ENCODE measurements at regions not wholly inside any gene's neighbourhood (a gene's known extent, or its start where the extent isn't known, plus 50 kb on each side); places are given as distances from the start of the nearest gene placed in this dataset.
A peak's percentile ranks its signal among the peaks of the same experiment; 100 is the strongest.
"Not testable (repeated sequence)": the region's sequence is repeated elsewhere in the genome, so short reads cannot be mapped to it uniquely, and the experiment has no call there.

GRCh38 chr12:68984796-68985573 lies 52.0 kb upstream of the CPM start:
- DNase-seq (no peak), ATAC-seq (no peak)
- intact Hi-C loops (cut with DNase I, micrococcal nuclease) = no loop called here

DNA sequence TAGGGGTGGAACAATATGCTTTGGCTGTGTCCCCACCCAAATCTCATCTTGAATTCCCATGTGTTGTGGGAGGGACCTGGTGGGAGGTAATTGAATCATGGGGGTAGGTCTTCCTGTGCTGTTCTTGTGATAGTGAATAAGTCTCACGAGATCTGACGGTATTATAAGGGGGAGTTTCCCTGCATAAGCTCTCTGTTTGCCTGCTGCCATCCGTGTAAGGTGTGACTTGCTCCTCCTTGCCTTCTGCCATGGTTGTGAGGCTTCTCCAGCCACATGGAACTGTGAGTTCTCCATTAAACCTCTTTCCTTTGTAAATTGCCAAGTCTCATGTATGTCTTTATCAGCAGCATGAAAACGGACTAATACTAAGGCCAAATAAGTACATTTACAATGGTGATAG lies 64.6 kb upstream of the CPM start:
- DNase-seq; ATAC-seq; intact Hi-C loops (cut with DNase I, micrococcal nuclease): not testable (repeated sequence)

DNA sequence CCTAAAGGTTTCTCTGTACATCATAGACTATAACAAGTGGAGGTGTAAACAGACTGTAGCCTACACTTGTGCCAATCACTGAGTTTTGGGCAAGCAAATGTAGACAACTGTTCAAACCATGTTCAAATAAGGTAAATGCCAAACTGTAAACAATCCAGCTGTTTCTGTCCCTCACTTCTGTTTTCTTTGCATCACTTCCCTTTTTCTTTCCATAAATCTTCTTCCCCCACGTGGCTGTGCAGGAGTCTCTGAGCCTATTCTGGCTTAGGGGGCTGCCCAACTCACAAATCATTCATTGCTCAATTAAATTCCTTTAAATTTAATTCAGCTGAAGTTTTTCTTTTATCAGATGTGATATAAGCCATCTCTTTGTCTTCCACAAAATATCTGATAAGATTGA lies 65.1 kb upstream of the CPM start:
- intact Hi-C loops (cut with DNase I, micrococcal nuclease) = no loop called here
- no peak for ATAC-seq
- no peak for DNase-seq

DNA sequence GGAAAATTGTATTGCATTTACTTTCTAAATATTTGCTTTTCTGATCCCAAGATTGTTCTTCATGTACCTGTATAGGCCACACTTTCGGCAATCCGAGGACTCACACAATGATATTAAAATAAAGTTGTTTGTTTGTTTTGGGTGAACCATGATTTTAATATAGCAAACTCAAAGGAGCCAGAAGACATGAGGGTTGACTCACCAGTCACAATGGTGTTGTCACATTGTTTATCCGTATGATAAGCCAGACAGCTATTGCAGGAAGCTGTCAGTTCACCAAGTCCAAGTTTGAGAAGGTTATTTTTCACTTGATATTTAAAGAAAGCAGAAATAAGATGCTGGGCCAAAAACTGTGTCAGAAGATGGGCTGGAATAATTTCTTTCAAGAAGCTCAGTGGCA lies 67.1 kb upstream of the CPM start:
- no peak for DNase-seq
- ATAC-seq = no peak
- intact Hi-C loops (cut with DNase I, micrococcal nuclease) = no loop called here

- intact Hi-C loops (cut with DNase I, micrococcal nuclease) = no loop called here
- DNase-seq = no peak
- ATAC-seq = no peak
Measured at GRCh38 chr12:69000540-69001243, 67.7 kb upstream of the CPM start.

GRCh38 chr12:69001251-69001650 lies 68.3 kb upstream of the CPM start:
- ATAC-seq (no peak), DNase-seq (no peak)
- intact Hi-C loops (cut with DNase I, micrococcal nuclease) = no loop called here

DNA sequence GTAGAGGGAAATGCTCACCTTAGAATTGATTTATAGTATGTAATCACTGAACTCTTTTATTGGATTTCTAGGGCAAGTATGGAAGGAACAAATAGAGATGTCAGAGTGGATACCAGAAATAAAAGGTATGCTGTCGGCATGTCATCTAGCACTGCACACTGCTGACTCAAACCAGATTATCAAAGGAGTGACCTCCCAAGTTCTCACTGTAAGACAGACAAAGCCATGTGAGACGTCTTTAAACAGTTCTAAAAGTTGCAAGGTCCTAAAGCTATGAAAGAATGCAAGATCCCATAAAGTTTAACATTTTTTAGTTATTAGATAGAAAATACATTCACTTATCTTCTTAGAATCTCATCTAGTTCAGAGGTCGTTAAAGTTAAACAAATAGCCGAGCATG lies 70.0 kb upstream of the CPM start:
- DNase-seq (no peak), ATAC-seq (peak; percentile 65)
- intact Hi-C loops (cut with DNase I, micrococcal nuclease) = no loop called here

- no peak for DNase-seq
- intact Hi-C loops (cut with DNase I, micrococcal nuclease) = no loop called here
- ATAC-seq = no peak
Measured at GRCh38 chr12:69003991-69004390, 71.0 kb upstream of the CPM start.

GRCh38 chr12:69007101-69007854 lies 74.3 kb upstream of the CPM start:
- DNase-seq = peak; percentile 28 to 38
- peak; percentile 41 for ATAC-seq
- intact Hi-C loops (cut with DNase I, micrococcal nuclease) = no loop called here

DNA sequence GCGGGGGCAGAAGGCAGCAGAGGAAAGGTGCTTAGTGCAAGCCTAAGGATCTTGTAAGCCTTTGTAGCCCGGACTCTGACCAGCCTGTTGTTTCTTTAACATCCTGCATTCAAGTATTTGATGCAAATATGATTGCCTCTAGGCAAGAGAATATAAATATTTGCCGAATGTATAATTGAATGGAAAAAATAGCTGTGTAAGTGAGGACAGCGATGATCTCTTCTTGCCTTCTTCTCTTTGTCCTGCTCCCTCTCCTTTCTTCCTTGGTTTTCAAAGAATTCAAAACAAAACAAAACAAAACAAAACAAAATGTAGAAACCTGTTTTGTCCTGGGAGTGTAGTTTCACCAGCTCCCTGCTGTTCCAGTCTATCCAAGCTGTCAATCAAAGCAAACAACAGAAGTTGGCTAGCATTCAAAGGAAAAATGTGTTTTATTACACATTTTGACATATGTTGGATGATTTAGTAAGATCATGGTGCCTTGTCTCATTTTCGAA lies 74.9 kb upstream of the CPM start:
- intact Hi-C loops (cut with DNase I, micrococcal nuclease) = no loop called here
- ATAC-seq (peak; percentile 25), DNase-seq (peak in 1 of 2 donors; percentile 17)

- ATAC-seq (no peak), DNase-seq (no peak)
- intact Hi-C loops (cut with DNase I, micrococcal nuclease) = no loop called here
Measured at GRCh38 chr12:69008520-69008919, 75.5 kb upstream of the CPM start.

GRCh38 chr12:69014047-69014446 lies 81.1 kb upstream of the CPM start:
- peak; percentile 85 for ATAC-seq
- intact Hi-C loops (cut with DNase I, micrococcal nuclease) = no loop called here
- DNase-seq = no peak

DNA sequence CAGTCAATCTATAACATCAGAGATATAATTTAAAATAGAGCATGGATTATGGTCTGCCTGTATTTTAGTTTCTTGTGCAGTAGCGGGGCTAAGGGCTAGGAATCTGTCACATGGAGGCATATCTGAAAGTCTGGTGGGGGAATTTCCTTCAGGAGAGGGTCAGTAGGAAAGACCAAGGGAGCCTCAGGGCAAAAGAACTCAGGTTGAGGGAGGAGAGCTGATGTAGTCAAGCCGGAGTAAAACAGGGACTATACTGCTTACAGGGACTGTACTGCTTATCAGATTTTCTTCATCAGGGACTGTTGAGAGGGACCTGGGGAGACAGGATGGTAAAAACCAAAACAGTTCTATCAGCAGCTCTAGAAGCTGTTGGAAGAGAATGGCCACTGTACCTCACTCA lies 82.0 kb upstream of the CPM start:
- no peak for ATAC-seq
- intact Hi-C loops (cut with DNase I, micrococcal nuclease) = no loop called here
- DNase-seq = no peak

- intact Hi-C loops (cut with DNase I, micrococcal nuclease) = no loop called here
- no peak for ATAC-seq
- DNase-seq = no peak
Measured at GRCh38 chr12:69015831-69016230, 82.9 kb upstream of the CPM start.

- no peak for ATAC-seq
- intact Hi-C loops (cut with DNase I, micrococcal nuclease) = no loop called here
- no peak for DNase-seq
Measured at GRCh38 chr12:69019082-69019481, 86.1 kb upstream of the CPM start.

DNA sequence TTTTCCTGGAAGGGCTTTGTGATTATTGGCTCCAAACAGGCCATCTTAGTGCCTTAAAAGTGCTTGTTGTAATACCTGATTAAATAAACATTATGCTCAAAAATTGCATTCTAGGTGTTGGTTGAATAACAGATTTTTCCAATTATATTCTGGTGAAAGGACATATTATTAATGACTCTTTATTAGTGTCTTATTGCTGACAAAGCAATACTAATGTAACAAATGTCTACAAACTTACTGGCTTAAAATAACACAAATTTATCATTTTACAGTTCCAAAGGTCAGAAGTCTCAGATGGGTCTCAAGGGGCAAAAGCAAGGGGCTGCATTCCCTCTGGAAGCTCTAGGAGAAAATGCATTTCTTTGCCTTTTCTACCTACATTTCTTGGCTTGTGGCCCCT lies 86.9 kb upstream of the CPM start:
- no peak for DNase-seq
- ATAC-seq = no peak
- intact Hi-C loops (cut with DNase I, micrococcal nuclease) = no loop called here

GRCh38 chr12:69022674-69023073 lies 89.7 kb upstream of the CPM start:
- ATAC-seq (no peak), DNase-seq (no peak)
- intact Hi-C loops (cut with DNase I, micrococcal nuclease) = no loop called here

DNA sequence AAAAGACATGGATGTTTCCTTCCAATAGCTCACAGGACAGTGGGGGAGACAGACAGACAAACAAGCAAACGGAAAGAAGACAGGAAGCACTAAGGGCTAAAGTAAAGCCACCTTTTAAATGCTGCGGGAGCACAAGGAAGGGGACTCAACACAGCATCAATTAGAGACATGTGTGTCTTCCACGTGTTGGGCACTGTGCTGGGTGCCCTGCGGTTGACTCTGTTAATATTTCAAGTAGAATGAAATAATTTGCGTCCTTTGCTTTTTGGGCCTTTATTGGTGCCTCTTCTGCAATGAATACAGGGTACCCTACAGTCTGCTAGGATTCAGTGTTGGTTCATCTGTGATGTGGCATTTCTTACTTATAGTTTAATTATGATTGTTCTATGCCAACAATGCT lies 90.9 kb upstream of the CPM start:
- no peak for DNase-seq
- intact Hi-C loops (cut with DNase I, micrococcal nuclease) = no loop called here
- no peak for ATAC-seq

DNA sequence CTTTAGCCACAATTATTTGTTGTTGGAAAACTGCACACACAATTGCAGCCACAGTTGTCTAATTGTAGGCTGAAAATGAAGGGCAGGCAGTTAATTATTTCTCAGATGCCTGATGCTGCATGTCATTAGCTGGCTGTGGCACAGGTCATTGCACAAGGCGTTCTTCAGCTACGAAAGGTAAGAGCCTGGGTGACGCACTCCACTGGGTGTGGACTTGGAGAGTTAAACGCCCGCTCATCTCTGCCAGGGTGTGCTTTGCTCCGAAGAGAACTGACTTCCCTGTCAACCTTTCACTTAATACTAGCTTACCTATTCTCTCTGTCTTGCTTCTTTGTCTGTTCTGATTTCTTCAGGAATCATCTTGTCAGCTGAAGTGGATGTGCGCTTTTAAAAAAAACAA lies 91.4 kb upstream of the CPM start:
- ATAC-seq = peak; percentile 99
- peak; percentile 88 to 94 for DNase-seq
- intact Hi-C loops (cut with DNase I, micrococcal nuclease) = no loop called here

- ATAC-seq = peak; percentile 2
- intact Hi-C loops (cut with DNase I, micrococcal nuclease) = no loop called here
- no peak for DNase-seq
Measured at GRCh38 chr12:69024907-69025306, 91.9 kb upstream of the CPM start.

All from left colon (tissue), 2 donors.